Left ventricle myocardium inferior (tissue), 1 donor: ENCODE measurements at regions not wholly inside any gene's neighbourhood (a gene's known extent, or its start where the extent isn't known, plus 50 kb on each side); places are given as distances from the start of the nearest gene placed in this dataset.

Experiments used
- DNase-seq: peaks from one replicate; pipeline ENCODE4 v3.0.0-alpha.2; 2020
- H3K27ac ChIP-seq: fragments of 200-600 bp; replicated peaks from 2 replicates; pipeline ENCODE4 v1.8.0; 2021
- H3K27me3 ChIP-seq: fragments of 200-600 bp; 2 replicates; pipeline ENCODE4 v1.8.0; 2021; ENCODE audit warnings: low read depth
- H3K36me3 ChIP-seq: fragments of 200-600 bp; 2 replicates; pipeline ENCODE4 v1.8.0; 2021
- H3K4me1 ChIP-seq: fragments of 200-600 bp; 2 replicates; pipeline ENCODE4 v1.8.0; 2021
- H3K4me3 ChIP-seq: fragments of 200-600 bp; 2 replicates; pipeline ENCODE4 v1.8.0; 2021; ENCODE audit warnings: mild to moderate bottlenecking, moderate library complexity
- H3K9me3 ChIP-seq: fragments of 200-600 bp; replicated peaks from 2 replicates; pipeline ENCODE4 v1.8.0; 2021
- CTCF ChIP-seq: fragments of 200-600 bp; IDR thresholded peaks from 2 replicates; pipeline ENCODE4 v1.8.0; 2021; ENCODE audit warnings: antibody characterized with exemption, mild to moderate bottlenecking, borderline replicate concordance
- intact Hi-C: fragments of 100-400 bp; cut with micrococcal nuclease; formaldehyde crosslinking; loops from one replicate; pipeline ENCODE4 v1.11.0; 2022
- donor health status: DM: no; HTN: yes; CAD: no; lungs with severe emphysema.

- DNase-seq = no peak
- no peak overlapping the region for H3K4me3 ChIP-seq
- peaks cover 10% of the 10 kb centered on the region for H3K9me3 ChIP-seq
- H3K36me3 ChIP-seq = no peaks in the 10 kb centered on the region
- no peak for TF ChIP-seq CTCF
- no peaks in the 10 kb centered on the region for H3K27me3 ChIP-seq
- H3K27ac ChIP-seq = no peak overlapping the region
- no peaks in the 10 kb centered on the region for H3K4me1 ChIP-seq
- intact Hi-C loops = no loop called here
Observed at GRCh38 chr4:143273160-143273917, 63.3 kb upstream of the GAB1 start.

- DNase-seq = no peak
- Histone ChIP-seq H3K36me3 (no peaks in the 10 kb centered on the region), H3K27ac (peak overlapping the region; percentile 75), H3K9me3 (no peaks in the 10 kb centered on the region), H3K27me3 (no peaks in the 10 kb centered on the region), H3K4me3 (no peak overlapping the region), H3K4me1 (peaks cover 27% of the 10 kb centered on the region)
- intact Hi-C loops = no loop called here
- TF ChIP-seq CTCF = no peak
Observed at GRCh38 chr4:143280861-143281260, 55.8 kb upstream of the GAB1 start.

GRCh38 chr4:143281507-143282190 lies 55.0 kb upstream of the GAB1 start:
- H3K27ac ChIP-seq = peak overlapping the region; percentile 75
- intact Hi-C loops = no loop called here

GRCh38 chr4:143282211-143282707 lies 54.4 kb upstream of the GAB1 start:
- Histone ChIP-seq H3K9me3 (no peaks in the 10 kb centered on the region), H3K36me3 (no peaks in the 10 kb centered on the region), H3K27ac (peak overlapping the region; percentile 75), H3K27me3 (no peaks in the 10 kb centered on the region), H3K4me3 (no peak overlapping the region), H3K4me1 (peaks cover 39% of the 10 kb centered on the region)
- TF ChIP-seq CTCF = no peak
- DNase-seq = peak; percentile 38
- intact Hi-C loops = no loop called here

More at GRCh38 chr4:143281507-143282190, 55.0 kb upstream of the GAB1 start:
- Histone ChIP-seq H3K4me3 (no peak overlapping the region), H3K36me3 (no peaks in the 10 kb centered on the region), H3K27me3 (no peaks in the 10 kb centered on the region), H3K9me3 (no peaks in the 10 kb centered on the region), H3K4me1 (peaks cover 35% of the 10 kb centered on the region)
- no peak for DNase-seq
- no peak for TF ChIP-seq CTCF

GRCh38 chr4:143285696-143286437 lies 50.8 kb upstream of the GAB1 start:
- Histone ChIP-seq H3K27me3 (no peaks in the 10 kb centered on the region), H3K4me3 (no peak overlapping the region), H3K27ac (peak overlapping the region; percentile 82), H3K9me3 (no peaks in the 10 kb centered on the region), H3K36me3 (no peaks in the 10 kb centered on the region), H3K4me1 (peaks cover 44% of the 10 kb centered on the region)
- intact Hi-C loops = no loop called here
- TF ChIP-seq CTCF = no peak
- DNase-seq = no peak
